Parathyroid adenoma (tissue), 2 donors: ENCODE measurements at regions not wholly inside any gene's neighbourhood (a gene's known extent, or its start where the extent isn't known, plus 50 kb on each side); places are given as distances from the start of the nearest gene placed in this dataset.

Experiments
- H2AFZ ChIP-seq: fragments of 300-600 bp; sonication (generic); one replicate; pipeline ENCODE4 v1.7.0; 2017; ENCODE audit warnings: antibody characterized with exemption, mild to moderate bottlenecking
- H3K27ac ChIP-seq: fragments of 300-600 bp; sonication (generic); one replicate; pipeline ENCODE4 v1.7.0; 2017
- H3K27me3 ChIP-seq: fragments of 300-600 bp; sonication (generic); one replicate; pipeline ENCODE4 v1.7.0; 2017; ENCODE audit warnings: low read length; ENCODE audit not compliant: control insufficient read depth, insufficient read depth
- H3K36me3 ChIP-seq: fragments of 300-600 bp; sonication (generic); one replicate; pipeline ENCODE4 v1.7.0; 2017; ENCODE audit warnings: low read length; ENCODE audit not compliant: control insufficient read depth, insufficient read depth
- H3K4me1 ChIP-seq: fragments of 300-600 bp; sonication (generic); one replicate; pipeline ENCODE4 v1.7.0; 2017; ENCODE audit warnings: control low read depth
- H3K4me2 ChIP-seq: fragments of 300-600 bp; sonication (generic); one replicate; pipeline ENCODE4 v1.7.0; 2017; ENCODE audit warnings: low read length
- H3K4me3 ChIP-seq: fragments of 300-600 bp; sonication (generic); one replicate; pipeline ENCODE4 v1.7.0; 2017; ENCODE audit warnings: low read depth, low read length
- H3K79me2 ChIP-seq: fragments of 300-600 bp; sonication (generic); one replicate; pipeline ENCODE4 v1.7.0; 2017; ENCODE audit warnings: control low read depth
- H3K9ac ChIP-seq: fragments of 300-600 bp; sonication (generic); one replicate; pipeline ENCODE4 v1.7.0; 2017; ENCODE audit warnings: mild to moderate bottlenecking
- H3K9me3 ChIP-seq: fragments of 300-600 bp; sonication (generic); one replicate; pipeline ENCODE4 v1.7.0; 2017; ENCODE audit warnings: low read length; ENCODE audit not compliant: control insufficient read depth
- TF ChIP-seq, protein P1 (sequence below): fragments of 300-600 bp; sonication (generic); IDR thresholded peaks from one replicate; pipeline ENCODE4 v1.7.0; 2017; ENCODE audit warnings: antibody characterized with exemption, mild to moderate bottlenecking
- donor health status: primary hyperparathyroidism.

DNA sequence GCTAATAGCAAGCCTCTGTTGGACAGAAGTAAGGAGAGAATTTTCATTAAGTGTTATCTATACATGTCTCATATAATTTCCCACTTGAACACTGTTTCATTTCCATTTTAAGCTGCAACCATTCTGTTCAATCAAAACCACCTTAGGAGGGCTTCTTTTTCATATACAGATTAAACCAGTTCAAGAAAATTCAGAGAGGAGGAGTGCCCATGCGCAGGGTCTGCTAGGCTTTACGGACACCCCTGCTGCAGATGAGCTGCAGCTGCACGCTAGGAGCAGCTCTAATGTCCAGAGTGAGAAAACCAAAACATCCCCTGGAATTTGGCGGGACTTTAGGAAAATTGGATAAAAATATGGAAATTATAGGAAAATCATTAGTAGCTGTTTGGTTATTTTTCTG, 541.0 kb downstream of the SPRY1 start:
- no peak overlapping the region for H2AFZ ChIP-seq
- H3K4me3 ChIP-seq = no peak overlapping the region
- H3K79me2 ChIP-seq = no peaks in the 10 kb centered on the region
- no peaks in the 10 kb centered on the region for H3K4me1 ChIP-seq
- no peak overlapping the region for H3K9ac ChIP-seq
- TF ChIP-seq, protein P1, sequence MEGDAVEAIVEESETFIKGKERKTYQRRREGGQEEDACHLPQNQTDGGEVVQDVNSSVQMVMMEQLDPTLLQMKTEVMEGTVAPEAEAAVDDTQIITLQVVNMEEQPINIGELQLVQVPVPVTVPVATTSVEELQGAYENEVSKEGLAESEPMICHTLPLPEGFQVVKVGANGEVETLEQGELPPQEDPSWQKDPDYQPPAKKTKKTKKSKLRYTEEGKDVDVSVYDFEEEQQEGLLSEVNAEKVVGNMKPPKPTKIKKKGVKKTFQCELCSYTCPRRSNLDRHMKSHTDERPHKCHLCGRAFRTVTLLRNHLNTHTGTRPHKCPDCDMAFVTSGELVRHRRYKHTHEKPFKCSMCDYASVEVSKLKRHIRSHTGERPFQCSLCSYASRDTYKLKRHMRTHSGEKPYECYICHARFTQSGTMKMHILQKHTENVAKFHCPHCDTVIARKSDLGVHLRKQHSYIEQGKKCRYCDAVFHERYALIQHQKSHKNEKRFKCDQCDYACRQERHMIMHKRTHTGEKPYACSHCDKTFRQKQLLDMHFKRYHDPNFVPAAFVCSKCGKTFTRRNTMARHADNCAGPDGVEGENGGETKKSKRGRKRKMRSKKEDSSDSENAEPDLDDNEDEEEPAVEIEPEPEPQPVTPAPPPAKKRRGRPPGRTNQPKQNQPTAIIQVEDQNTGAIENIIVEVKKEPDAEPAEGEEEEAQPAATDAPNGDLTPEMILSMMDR = no peak
- no peaks in the 10 kb centered on the region for H3K36me3 ChIP-seq
- H3K27me3 ChIP-seq = no peaks in the 10 kb centered on the region
- no peak overlapping the region for H3K4me2 ChIP-seq
- H3K9me3 ChIP-seq = no peaks in the 10 kb centered on the region
- no peak overlapping the region for H3K27ac ChIP-seq

DNA sequence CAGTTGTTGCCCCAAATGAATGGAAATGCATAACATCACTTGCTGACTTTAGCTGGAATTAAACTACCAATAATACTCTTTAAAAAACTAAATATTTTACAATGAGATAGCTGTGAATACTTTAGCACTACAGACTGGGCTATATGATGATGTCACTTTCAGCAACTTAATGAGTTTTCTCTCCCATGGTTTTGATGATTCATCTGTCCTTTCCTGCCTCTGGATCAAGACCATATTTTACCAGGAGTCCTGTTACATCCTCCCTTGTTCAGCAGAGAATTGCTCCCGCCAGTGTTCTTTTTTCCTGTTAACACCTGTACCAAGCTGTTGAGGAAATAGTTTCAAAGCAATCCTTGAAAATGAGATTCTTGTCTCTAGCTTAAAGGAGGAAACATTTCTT, 543.0 kb downstream of the SPRY1 start:
- no peak overlapping the region for H2AFZ ChIP-seq
- H3K27ac ChIP-seq = no peak overlapping the region
- H3K79me2 ChIP-seq = no peaks in the 10 kb centered on the region
- no peak overlapping the region for H3K4me3 ChIP-seq
- H3K4me2 ChIP-seq = no peak overlapping the region
- no peaks in the 10 kb centered on the region for H3K36me3 ChIP-seq
- H3K27me3 ChIP-seq = no peaks in the 10 kb centered on the region
- H3K9me3 ChIP-seq = no peaks in the 10 kb centered on the region
- TF ChIP-seq, protein P1 = no peak
- no peaks in the 10 kb centered on the region for H3K4me1 ChIP-seq
- H3K9ac ChIP-seq = no peak overlapping the region

DNA sequence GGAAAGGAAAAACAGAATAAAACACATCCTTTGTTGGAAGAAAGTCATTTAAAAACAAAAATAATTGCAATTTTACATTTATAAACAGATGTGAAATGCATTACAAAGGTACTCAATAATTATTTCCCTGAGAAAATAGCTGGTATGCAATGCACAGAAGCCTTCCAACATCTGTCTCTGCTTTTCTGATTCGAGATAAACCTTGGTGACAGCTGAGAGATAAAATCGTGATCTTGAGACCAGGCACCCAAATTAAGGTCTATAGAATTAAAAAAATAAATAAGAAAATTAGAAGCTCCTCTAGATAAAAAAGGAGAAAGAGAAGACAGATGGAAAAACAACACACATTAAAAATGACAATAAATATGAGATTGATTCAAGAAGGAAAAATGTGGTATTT, 544.0 kb downstream of the SPRY1 start:
- no peak overlapping the region for H2AFZ ChIP-seq
- TF ChIP-seq, protein P1 = no peak

DNA sequence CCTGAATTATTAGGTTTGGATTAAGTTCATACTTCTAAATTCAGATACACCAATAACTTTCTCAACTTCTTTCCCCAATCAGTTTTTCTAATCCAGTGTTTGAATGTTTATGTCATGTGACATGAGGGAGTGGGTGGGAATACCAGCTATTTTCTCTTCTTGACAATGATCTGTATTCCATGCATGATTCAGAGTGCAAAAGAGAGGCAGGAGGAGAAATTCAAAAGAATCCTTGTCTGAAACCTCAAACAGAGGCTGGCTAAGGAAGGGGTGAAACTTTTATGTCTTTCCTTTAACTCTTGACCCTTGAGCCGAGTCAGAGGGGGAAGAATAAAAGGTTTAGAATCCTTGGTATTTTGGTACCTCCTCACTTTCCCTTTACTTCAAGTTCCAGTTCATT, 544.7 kb downstream of the SPRY1 start:
- H3K27ac ChIP-seq = no peak overlapping the region
- no peaks in the 10 kb centered on the region for H3K27me3 ChIP-seq
- no peaks in the 10 kb centered on the region for H3K79me2 ChIP-seq
- H3K9me3 ChIP-seq = no peaks in the 10 kb centered on the region
- H3K36me3 ChIP-seq = no peaks in the 10 kb centered on the region
- H3K4me2 ChIP-seq = no peak overlapping the region
- H3K4me1 ChIP-seq = no peaks in the 10 kb centered on the region
- H2AFZ ChIP-seq = no peak overlapping the region
- TF ChIP-seq, protein P1 = no peak
- H3K4me3 ChIP-seq = no peak overlapping the region
- H3K9ac ChIP-seq = no peak overlapping the region

More for the DNA sequence above, 544.0 kb downstream of the SPRY1 start:
- Histone ChIP-seq H3K27ac (no peak overlapping the region), H3K9ac (no peak overlapping the region), H3K36me3 (no peaks in the 10 kb centered on the region), H3K4me2 (no peak overlapping the region), H3K79me2 (no peaks in the 10 kb centered on the region), H3K9me3 (no peaks in the 10 kb centered on the region), H3K4me1 (no peaks in the 10 kb centered on the region), H3K4me3 (no peak overlapping the region), H3K27me3 (no peaks in the 10 kb centered on the region)

DNA sequence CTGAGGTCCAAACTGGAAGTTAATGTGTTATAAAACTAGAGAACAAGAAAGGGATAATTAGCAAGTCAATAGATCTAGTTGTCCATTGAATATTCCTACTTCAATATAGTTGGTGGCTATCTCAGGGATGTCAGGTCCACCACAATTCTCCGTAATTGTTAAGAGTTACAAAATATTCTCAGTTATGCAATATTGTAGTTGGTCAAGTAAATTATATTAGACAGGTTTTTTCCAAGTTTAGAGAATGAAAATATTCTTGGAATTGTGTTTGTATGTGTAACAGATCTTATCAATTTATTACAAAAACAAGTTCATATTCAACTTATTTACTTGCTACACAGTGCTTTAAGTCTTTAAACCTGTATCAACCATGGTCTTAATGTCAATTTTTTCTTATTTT, 547.4 kb downstream of the SPRY1 start:
- H3K4me3 ChIP-seq = no peak overlapping the region
- H3K27ac ChIP-seq = no peak overlapping the region
- no peak overlapping the region for H2AFZ ChIP-seq
- H3K79me2 ChIP-seq = no peaks in the 10 kb centered on the region
- H3K9ac ChIP-seq = no peak overlapping the region
- no peaks in the 10 kb centered on the region for H3K27me3 ChIP-seq
- H3K36me3 ChIP-seq = no peaks in the 10 kb centered on the region
- TF ChIP-seq, protein P1 = no peak
- H3K9me3 ChIP-seq = no peaks in the 10 kb centered on the region
- no peak overlapping the region for H3K4me2 ChIP-seq
- no peaks in the 10 kb centered on the region for H3K4me1 ChIP-seq
